HG03045 (cell line): ENCODE measurements at regions not wholly inside any gene's neighbourhood (a gene's known extent, or its start where the extent isn't known, plus 50 kb on each side); places are given as distances from the start of the nearest gene placed in this dataset.

Experiments used
- ATAC-seq: cut with Tn5 transposase; IDR thresholded peaks from one replicate; pipeline ENCODE4 v1.9.1; 2021; ENCODE audit warnings: mild to moderate bottlenecking, moderate library complexity; ENCODE audit not compliant: unreplicated experiment

DNA sequence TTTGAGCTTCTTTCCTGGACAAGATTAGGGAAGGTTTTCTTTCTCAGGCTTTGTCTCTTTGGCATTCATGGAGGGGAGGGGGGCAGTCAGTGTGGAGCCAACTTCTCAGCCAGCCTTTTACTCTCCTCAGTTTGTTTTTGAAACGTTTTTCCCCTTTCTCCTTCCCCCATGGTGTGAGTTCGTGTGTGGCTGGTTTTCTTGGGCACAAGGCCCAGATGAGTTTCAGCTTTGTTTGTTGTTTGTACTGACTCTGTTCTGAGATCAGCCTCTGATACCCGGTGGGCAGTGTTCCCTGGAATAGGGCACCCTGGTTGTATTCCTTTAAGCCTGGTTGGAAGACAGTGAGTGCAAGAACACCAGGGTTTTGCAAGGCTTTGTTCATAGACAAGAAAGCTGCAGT is 168.2 kb upstream of the RARB start:
- ATAC-seq: no peak

DNA sequence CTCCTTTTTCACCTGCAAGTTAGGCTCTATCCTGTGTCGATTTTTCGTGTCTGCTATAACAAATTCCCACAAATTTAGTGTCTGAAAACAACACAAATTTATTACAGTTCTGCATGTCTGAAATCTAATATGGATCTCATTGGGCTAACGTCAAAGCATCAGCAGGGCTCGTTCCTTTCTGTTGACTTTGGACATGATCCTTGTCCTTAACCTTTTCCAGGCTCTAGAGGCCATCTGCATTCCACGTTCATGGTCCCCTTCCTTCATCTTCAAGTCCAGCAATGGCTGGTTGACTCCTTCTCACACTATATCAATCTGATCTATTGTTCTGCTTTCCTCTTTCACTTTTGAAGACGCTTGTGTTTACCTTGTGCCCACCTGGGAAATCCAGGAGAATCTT is 165.7 kb upstream of the RARB start:
- ATAC-seq: no peak

DNA sequence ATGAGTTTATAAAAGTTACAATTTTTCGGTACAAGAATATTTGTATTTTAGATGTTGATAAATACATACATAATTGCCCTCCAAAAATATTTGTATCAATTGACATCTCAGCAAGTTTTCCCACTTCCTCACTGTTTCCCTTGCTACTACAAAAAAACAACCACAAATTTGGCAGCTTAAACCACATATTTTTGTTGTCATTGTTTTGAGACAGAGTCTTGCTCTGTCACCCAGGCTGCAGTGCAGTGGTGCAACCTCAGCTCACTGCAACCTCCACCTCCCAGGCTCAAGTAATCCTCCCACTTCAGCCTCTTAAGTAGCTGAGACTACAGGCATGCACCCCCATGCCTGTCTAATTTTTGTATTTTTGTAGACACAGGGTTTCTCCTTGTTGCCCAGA is 162.8 kb upstream of the RARB start:
- no peak for ATAC-seq

DNA sequence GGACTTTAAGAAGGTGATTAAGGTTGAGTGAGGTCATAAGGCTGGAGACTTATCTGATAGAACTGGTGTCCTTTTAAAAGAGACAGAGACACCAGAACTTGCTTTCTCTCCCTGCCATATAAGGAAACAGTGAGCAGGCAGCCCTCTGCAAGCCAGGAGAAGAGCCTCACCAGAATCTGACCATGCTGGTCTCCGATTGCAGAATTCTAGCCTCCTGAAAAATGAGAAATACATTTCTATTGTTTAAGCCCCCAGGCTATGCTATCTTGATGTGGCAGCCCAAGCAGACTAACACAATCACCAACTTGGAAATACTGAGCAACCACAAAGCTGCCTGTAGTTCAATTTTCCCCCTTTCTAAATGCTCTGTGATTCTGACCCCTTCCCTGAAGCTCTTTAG is 161.4 kb upstream of the RARB start:
- ATAC-seq: no peak

DNA sequence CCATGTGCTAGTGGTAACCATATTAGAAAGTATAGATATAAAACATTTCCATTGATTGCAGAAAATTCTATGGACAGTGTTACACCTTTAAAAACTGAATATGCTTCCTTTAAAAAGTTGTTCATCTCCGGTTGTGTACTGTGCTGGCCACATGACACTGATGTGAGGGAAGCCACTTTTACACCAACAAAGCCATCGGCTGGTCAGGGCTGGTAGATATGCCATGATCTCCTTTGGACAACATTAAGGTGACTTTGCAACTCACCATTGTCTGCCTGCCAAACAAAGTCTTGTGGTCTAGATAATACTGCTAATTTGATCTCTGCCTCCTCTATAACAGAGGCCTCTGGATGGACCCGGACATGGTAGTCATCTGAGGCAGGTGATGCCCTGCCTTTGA is 156.0 kb upstream of the RARB start:
- ATAC-seq: no peak

DNA sequence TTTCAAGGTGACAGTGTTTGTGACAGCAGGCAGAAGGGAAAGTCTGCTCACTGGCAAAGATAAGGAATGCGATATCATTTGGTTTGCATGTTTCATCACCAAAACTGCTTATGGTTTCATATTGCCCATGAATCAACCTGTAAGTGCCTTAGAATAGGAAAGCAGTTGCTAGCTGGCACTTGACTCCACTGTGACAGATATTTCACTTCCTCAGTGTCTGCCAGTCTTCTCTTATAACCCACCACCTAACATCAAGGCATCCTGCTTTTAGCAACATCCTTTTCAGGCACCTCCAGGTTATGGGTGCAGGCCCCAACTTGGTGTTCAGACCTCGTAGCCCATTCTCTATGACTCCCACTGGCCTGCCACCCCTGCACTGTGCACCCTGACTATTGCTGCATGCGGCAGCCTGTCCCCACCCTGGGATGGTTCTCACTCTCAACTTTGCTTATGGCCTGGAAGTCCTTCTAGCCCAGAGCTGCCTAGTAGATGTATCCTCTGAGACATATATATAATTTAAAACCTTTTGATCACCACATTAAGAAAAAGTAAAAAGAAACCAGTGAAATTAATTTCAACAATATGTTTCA is 154.4 kb upstream of the RARB start:
- ATAC-seq: no peak

DNA sequence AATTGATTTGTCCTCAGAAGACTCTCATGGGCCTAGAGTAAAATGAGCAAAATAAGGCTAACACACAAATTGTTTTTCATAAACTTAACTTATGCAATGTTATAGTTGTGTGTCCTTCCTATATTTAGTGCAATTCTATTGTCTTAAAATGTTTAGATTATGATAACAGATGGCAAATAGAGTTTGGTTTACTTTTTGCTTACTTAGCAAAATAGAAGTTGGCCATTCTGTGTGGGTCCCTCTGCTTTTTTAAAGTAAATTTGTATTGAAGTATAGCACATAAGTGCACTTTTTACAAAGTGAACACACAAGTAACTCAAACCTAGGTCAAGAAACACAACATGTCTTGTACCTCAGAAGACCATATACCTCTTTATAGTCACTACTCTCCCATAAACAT is 150.6 kb upstream of the RARB start:
- no peak for ATAC-seq

DNA sequence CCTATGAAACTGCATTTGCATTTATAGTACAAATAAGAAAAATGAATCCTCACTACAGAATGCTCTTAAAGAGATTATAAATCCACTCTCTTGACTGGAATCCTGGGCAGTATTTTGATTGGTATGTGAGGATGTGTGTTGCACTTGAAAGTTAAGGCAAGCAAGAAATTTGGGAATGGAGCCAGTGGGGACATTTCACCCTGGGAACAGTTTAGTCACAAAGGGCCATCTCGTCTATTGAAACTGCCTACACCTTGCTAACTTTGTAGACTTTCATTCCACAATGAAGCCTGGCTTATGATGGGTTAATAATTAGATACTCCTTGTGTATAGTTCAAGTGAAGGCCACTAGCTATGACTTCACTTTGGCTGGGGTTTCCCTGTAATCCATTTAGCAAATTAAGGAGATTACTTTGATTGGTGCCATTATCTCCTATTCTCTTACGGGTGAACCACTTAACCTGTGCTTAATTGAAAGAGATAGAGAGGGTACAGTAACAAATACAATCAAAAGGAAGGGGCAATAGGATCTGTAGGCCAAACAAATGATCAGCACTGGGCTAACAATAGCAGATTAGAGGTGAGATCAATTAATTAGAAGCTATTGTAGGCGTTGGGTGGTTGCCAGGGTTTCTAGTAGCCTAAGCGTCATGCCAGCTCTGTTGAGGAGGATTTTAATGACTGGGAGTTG is 146.9 kb upstream of the RARB start:
- no peak for ATAC-seq

DNA sequence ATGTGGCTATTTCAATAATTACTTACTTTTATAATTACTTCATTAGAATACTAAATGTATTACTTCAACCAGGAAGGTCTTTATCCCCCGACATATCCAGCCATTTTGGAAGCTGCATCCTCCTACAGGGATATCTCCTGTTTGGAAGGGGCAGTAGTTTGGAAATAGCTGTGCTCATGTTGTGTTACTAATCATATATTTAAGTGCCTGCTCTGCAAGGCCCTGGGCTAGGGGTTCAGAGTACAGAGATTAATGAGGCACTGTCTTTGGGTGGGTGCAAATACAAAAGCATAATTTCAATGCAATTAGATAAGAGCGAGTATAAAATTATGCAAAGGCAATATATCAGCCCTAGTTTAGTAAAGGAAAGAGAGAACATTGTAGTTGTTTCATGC is 146.3 kb upstream of the RARB start:
- no peak for ATAC-seq

DNA sequence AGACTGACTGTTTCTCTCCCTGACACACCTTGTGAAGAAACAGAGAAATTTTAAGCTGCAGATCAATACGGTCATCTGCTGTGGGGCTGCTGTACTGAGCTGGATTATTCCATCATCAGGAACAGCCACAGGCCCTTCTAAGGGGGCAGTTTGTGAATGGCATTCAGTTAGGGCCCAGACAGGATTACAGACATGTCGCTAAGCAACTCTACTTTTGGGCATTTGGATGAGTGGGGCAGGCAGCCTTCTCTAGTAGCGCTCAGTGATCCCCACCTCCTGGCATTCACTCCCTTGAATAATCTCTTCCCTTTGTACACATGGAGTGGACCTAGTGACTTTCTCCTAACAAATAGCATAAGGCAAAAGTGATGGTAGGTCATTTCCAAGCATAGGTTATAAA is 144.4 kb upstream of the RARB start:
- ATAC-seq: no peak

DNA sequence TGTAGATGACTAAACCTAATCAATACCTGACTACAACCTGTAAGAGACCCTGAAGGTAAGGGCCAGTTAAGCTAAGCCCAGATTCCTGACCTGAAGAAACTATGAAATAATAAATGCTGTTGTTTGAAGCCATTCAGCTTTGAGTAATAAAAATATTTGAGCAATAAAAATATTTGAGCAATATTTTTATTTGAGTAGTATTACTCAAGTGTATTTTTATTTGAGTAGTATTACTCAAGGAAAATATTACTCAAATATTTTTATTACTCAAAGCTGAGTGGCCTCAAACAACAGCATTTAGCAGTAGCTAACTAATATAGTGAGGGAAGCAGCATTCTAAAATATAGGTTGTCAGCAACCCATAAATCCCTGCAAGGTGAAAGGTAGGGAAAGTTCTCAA is 143.8 kb upstream of the RARB start:
- no peak for ATAC-seq

DNA sequence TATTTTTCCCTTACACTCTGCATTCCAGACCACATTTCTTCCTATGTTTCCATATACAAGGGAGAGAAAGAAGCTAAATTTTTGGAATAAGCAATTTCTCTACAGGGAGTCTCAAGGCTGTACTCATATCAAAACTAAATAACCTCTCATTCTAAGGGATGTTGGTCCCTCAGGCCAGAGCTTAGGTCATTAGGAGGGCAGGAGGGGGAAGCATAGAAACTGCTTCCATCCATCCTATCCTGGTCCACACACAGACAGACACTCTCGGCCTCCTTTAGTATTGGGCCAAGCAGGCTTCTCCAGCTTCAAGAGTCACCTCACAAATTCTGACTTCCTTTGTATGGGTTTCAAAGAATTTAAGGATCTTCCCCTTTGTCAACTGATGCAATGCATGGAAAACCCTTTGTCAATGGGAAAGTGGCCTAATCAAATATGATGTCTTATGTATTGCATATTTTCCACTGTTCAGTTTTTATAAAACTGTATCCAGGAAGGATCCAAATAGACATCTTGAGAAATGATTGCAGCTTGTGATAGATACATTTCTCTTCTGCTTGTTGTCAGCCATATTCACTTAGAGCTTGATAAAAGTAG is 140.7 kb upstream of the RARB start:
- no peak for ATAC-seq

DNA sequence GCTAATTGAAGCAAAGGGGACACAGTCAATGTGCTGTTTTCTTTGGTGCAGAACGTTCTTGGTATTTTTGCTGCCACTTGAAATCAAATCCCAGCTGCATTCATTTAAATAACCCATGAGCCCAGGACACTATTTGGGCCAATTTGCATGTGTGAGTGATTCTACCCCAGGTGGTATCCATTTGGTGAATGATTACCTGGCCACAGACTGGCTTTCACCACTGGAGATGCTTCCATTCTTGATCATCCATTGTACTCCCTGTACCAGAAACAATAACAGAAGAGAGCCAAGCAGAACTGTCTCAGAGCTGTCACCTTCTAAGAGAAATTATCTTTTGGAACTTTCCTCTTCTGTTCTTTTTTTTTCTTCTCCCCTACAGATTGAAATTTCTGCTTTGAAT is 139.7 kb upstream of the RARB start:
- ATAC-seq: no peak

DNA sequence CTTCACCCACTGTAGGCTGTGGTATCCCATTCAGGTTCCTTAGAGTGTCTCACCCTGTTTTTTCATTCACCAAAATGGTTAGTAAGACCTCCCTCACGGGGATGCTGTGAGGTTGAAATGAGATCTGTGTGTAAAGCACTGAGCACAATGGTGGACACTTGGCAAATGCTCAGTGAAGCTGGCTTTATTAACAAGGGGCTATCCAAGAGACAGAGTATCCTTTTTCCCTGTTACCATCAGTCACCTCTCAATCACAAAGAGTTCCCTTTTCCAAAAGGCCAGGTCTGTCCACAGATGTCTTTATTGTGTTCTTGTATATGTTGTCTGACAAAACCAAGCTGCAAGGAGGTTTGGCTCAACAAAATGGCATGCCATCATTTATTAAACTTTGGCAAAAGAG is 138.9 kb upstream of the RARB start:
- ATAC-seq: no peak

DNA sequence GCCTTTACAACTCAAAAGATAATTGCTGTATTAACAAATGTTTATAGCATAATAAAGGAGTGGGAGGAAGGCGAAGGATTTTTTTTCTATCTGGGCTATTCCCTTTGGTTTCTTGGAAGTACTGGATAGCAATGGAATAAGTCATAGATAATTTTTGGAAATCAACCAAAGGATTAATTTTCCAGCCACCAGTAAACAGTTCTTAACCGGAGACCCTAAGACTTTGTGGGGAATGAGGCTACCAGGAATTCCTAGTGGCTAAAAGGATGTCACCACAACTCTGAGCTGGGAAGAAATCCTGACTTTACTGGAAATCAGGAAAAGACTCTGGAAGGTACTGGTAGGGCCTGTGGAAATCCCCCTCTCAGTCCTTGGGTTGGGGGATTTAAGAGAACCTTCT is 138.4 kb upstream of the RARB start:
- ATAC-seq: no peak

DNA sequence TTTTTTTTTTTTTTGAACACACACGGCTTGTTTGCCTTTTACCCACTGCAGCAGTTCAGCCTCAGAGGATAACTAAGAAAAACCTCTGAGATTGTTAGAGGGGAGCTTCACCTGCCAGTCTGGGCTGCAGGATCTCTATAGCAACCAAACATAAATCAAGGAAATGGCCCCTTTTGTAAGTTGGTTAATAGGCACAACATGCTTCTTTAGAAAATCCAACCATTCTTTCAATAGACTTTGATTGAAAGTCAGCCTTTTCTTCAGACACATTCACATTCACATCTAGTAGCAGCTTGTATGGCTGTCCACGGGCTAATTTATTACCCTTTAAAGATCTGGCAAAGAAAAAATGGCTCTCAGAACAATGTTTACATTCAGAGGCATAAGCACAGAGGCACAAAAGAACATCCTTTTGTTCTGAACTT is 136.6 kb upstream of the RARB start:
- no peak for ATAC-seq

DNA sequence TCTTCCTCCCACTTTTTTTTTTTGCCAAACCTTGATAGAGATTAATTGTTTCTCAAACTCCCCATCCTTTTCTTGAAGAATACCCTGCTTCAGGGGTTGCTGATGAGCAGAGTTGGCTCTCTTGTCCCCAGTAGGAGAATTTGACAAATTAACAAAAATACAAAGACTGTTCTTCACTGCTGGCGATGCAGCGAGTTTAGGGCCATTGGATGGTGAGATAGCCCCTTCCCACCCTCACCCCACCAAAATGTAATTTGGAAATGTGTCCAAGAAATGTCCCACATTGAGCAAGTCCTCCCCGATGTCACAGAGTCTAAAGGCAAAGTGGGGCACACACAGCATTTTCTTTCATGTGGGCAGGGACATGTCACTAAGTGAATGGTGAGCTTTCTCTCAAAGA is 136.0 kb upstream of the RARB start:
- ATAC-seq: no peak

DNA sequence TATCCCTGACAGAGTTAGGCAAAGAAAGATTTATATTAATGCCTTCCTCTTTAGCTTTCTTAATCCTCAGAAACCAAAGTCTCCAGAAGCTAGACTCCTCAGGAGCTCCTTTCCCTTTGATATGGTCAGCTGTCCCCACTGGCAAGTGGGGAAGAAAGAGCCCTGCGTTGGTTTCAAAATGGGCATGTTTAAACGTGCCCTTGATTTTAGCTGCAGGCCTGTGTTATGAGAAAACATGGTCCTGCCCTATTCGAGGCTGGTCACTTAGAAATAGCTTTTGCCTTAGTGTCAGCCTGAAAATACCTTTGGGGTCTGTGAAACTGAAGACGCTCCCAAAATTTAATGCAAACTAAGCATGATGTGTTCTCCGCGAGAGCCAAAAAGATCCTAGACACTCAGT is 135.5 kb upstream of the RARB start:
- ATAC-seq: no peak

DNA sequence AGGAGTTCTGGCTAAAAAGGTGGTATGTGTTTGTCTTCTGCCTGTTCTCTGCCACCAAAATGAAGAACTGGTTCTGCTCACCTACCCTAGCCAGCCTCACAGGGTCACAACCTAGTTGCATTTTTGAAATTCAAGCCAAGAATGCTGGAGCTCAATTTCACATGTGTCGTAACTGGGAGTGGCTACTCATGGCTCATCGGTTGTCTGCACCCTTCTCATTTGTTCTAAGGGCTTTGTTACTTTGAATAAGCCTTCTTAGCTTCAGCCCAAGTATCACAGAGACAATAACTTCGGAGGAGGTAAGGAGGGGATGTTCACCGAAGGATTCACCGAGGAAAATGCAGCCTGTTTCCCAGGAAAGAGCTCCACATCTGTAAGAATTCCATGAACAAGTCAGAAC is 134.3 kb upstream of the RARB start:
- no peak for ATAC-seq

DNA sequence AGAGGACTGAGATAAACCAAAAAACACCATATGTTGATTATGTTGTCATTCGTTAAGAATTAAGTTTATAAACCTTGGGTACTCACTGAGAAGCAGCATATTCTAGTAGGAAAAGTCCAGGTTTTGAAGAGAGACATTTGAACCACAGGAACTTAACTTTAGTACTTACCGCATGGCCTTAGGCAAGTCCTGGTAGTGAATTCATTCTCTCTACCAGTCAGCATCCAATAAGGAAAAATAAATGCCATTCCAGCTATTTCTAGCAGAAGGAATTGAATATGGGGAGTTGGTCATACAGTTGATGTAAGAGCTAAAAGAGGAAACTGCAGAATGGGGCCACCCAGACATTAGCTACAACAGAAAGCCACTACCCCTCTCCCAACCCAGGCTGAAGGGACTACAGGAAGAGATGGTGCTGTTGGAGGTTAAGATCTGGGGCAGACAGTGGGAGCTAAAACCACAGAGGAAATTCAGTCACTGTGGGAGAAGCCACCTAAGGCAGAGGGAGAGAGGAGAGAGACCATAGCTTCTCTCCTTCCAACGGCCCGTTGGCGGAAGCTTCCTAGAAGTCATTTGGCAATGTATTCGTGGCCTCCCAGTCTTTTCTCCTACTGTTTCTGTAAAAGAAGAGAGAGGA is 133.8 kb upstream of the RARB start:
- ATAC-seq: no peak

DNA sequence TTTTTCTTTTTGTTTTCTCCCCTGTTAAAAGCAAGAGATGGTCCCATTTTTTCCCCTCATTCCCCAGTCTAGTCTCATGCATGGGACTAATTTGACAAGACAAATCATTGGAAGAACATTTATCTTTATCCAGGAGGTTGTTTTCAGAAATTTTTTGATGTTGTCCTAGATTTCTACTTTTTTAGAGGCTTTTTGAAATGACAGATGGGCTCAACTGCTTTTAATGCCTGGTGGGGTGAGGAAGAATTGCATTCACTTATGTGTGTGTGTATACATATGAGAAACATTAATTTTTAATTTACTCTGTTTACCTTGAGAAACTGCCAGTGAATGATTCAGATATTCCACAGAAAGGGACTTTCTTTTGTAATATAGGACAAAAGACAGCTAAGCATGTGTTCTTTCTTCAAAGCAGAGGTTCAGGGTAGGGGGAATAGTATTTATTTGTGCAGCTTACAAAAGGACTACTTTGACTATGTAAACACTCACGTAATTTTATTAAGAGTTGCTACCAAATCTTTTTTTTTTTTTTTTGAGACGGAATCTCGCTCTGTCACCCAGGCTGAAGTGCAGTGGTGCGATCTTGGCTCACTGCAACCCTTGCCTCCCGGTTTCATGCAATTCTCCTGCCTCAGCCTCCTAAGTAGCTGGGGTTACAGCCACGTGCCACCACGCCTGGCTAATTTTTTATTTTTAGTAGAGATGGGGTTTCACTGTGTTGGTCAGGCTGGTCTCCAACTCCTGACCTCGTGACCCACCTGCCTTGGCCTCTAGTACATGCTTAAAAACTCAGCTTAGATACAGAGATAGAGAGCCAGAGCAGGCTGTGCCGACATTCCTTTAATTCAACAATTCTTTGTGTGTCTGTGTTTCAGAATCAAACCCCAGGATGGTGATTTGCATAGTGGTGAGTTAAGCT is 130.1 kb upstream of the RARB start:
- ATAC-seq: no peak
